SK-N-SH (cell line): ENCODE measurements at regions not wholly inside any gene's neighbourhood (a gene's known extent, or its start where the extent isn't known, plus 50 kb on each side); places are given as distances from the start of the nearest gene placed in this dataset.

Experiments
- CTCF ChIA-PET: fragments of 300-600, 350-600 bp; formaldehyde crosslinking; extraction: SDS; loops from one replicate; lab custom pipeline; 2021; lab: Yijun Ruan, JAX
- POLR2A ChIA-PET: fragments of 350-600 bp; sonication (Branson Sonifier 250); formaldehyde crosslinking; extraction: SDS; loops from one replicate; lab custom pipeline; 2020; ENCODE audit warnings: antibody characterized with exemption, inconsistent platforms; lab: Yijun Ruan, JAX
- DNase-seq: peaks from one replicate; pipeline ENCODE4 v3.0.0; 2012
- H2AFZ ChIP-seq: fragments of 200-600 bp; sonication (generic); 2 replicates; pipeline ENCODE4 v1.8.1; 2016; ENCODE audit warnings: antibody characterized with exemption, mild to moderate bottlenecking, low read depth
- H3F3A ChIP-seq: fragments of 200-600 bp; sonication (generic); replicated peaks from 2 replicates; pipeline ENCODE3; 2016; ENCODE audit warnings: antibody characterized with exemption, mild to moderate bottlenecking; ENCODE audit not compliant: insufficient read depth
- H3K27ac ChIP-seq, 2 experiments: fragments of 200-500 bp in 1 of 2; fragments of 200-600 bp in 1 of 2; sonication (Bioruptor generic) in 1 of 2; sonication (generic), shearing (Covaris generic) in 1 of 2; 2 replicates each; pipeline versions ENCODE4 v1.5.1 to v1.6.1; 2014 to 2016; ENCODE audit warnings: low read depth in 2 of 2, inconsistent platforms in 1 of 2, low read length in 1 of 2, mild to moderate bottlenecking in 1 of 2, mixed read lengths in 1 of 2
- H3K27me3 ChIP-seq: fragments of 200-600 bp; sonication (generic), shearing (Covaris generic); 2 replicates; pipeline ENCODE4 v1.6.1; 2016; ENCODE audit warnings: mixed run types; ENCODE audit not compliant: insufficient read depth
- H3K36me3 ChIP-seq, 2 experiments: fragments of 200-500 bp in 1 of 2; fragments of 200-600 bp in 1 of 2; sonication (Bioruptor generic) in 1 of 2; sonication (generic) in 1 of 2; replicated peaks in 1 of 2; 2 replicates each; pipeline versions ENCODE3 to v1.5.1; 2014 to 2016; ENCODE audit warnings: low read length in 1 of 2, mild to moderate bottlenecking in 1 of 2; ENCODE audit not compliant: insufficient read depth in 2 of 2, control insufficient read depth in 1 of 2
- H3K4me1 ChIP-seq, 2 experiments: fragments of 200-500 bp in 1 of 2; fragments of 200-600 bp in 1 of 2; sonication (Bioruptor generic) in 1 of 2; sonication (generic), shearing (Covaris generic) in 1 of 2; 2 replicates each; pipeline versions ENCODE4 v1.5.1 to v1.6.1; 2014 to 2016; ENCODE audit warnings: low read depth in 1 of 2, low read length in 1 of 2, mixed run types in 1 of 2; ENCODE audit not compliant: insufficient read depth in 2 of 2, control insufficient read depth in 1 of 2
- H3K4me2 ChIP-seq: fragments of 200-600 bp; sonication (generic), shearing (Covaris generic); 2 replicates; pipeline ENCODE4 v1.6.1; 2017; ENCODE audit warnings: mixed run types
- H3K4me3 ChIP-seq, 2 experiments: fragments of 200-500 bp in 1 of 2; fragments of 200-600 bp in 1 of 2; sonication (Bioruptor generic) in 1 of 2; sonication (generic), shearing (Covaris generic) in 1 of 2; 2 replicates each; pipeline versions ENCODE4 v1.5.1 to v1.8.1; 2014 to 2016; ENCODE audit warnings: low read depth in 2 of 2, inconsistent platforms in 1 of 2, low read length in 1 of 2, mild to moderate bottlenecking in 1 of 2, mixed read lengths in 1 of 2, moderate library complexity in 1 of 2
- H3K79me2 ChIP-seq: fragments of 200-600 bp; sonication (generic); 2 replicates; pipeline ENCODE4 v1.8.1; 2017; ENCODE audit warnings: mild to moderate bottlenecking; ENCODE audit not compliant: insufficient read depth
- H3K9ac ChIP-seq: fragments of 200-600 bp; sonication (generic); 2 replicates; pipeline ENCODE4 v1.6.1; 2017; ENCODE audit warnings: mixed run types
- H3K9me2 ChIP-seq: fragments of 200-600 bp; sonication (generic); 2 replicates; pipeline ENCODE4 v1.6.1; 2017; ENCODE audit warnings: mixed run types
- H3K9me3 ChIP-seq: fragments of 200-600 bp; sonication (generic); 2 replicates; pipeline ENCODE4 v1.6.1; 2017; ENCODE audit warnings: mixed run types, mild to moderate bottlenecking, moderate library complexity
- H4K20me1 ChIP-seq: fragments of 200-600 bp; sonication (generic); 2 replicates; pipeline ENCODE4 v1.6.1; 2017; ENCODE audit warnings: mild to moderate bottlenecking, mixed run types; ENCODE audit not compliant: insufficient read depth
- CHD2 ChIP-seq: fragments of 150-350 bp; IDR thresholded peaks from 2 replicates; pipeline ENCODE4 v1.6.1; 2018; ENCODE audit warnings: low read length; ENCODE audit not compliant: partially characterized antibody
- EP300 ChIP-seq, 2 experiments: IDR thresholded peaks; 2 replicates each; pipeline versions ENCODE4 v1.4.0 to v1.6.1; 2012; ENCODE audit warnings: borderline replicate concordance in 1 of 2, low read depth in 1 of 2, low read length in 1 of 2
- EZH2phosphoT487 ChIP-seq: fragments of 200-600 bp; sonication (generic); IDR thresholded peaks from 2 replicates; pipeline ENCODE4 v1.6.1; 2017; ENCODE audit warnings: low read depth, mixed run types, mild to moderate bottlenecking, antibody characterized with exemption, moderate library complexity, borderline replicate concordance
- GATA2 ChIP-seq: sonication (generic); formaldehyde crosslinking; IDR thresholded peaks from 2 replicates; pipeline ENCODE4 v1.5.0; 2020; ENCODE audit warnings: mild to moderate bottlenecking, missing genetic modification reagents
- IRF3 ChIP-seq: fragments of 150-350 bp; IDR thresholded peaks from 2 replicates; pipeline ENCODE4 v1.6.1; 2016; ENCODE audit warnings: mild to moderate bottlenecking, low read depth, low read length
- MEF2A ChIP-seq: IDR thresholded peaks from 2 replicates; pipeline ENCODE4 v1.4.0; 2012; ENCODE audit warnings: low read depth, borderline replicate concordance
- NRF1 ChIP-seq: IDR thresholded peaks from 2 replicates; pipeline ENCODE4 v1.6.1; 2012; ENCODE audit warnings: low read depth, mild to moderate bottlenecking, low read length
- PBX3 ChIP-seq: IDR thresholded peaks from 2 replicates; pipeline ENCODE4; 2012
- POLR2AphosphoS5 ChIP-seq: IDR thresholded peaks from 2 replicates; pipeline ENCODE4 v1.6.1; 2012; ENCODE audit warnings: low read depth, low read length
- RAD21 ChIP-seq: IDR thresholded peaks from 2 replicates; pipeline ENCODE4 v1.6.1; 2012; ENCODE audit warnings: mild to moderate bottlenecking, low read length
- RCOR1 ChIP-seq: fragments of 150-350 bp; IDR thresholded peaks from 2 replicates; pipeline ENCODE4 v1.6.1; 2017; ENCODE audit warnings: antibody characterized with exemption, low read length
- RFX5 ChIP-seq: IDR thresholded peaks from 2 replicates; pipeline ENCODE4 v1.6.1; 2012; ENCODE audit warnings: mild to moderate bottlenecking, improper control_type of control experiment, low read length
- TAF1 ChIP-seq: IDR thresholded peaks from 2 replicates; pipeline ENCODE4 v1.6.1; 2012; ENCODE audit warnings: low read depth, mild to moderate bottlenecking, low read length, moderate library complexity, borderline replicate concordance
- TEAD4 ChIP-seq: IDR thresholded peaks from 2 replicates; pipeline ENCODE4 v1.4.0; 2012; ENCODE audit warnings: mild to moderate bottlenecking, borderline replicate concordance; ENCODE audit not compliant: insufficient read depth
- ZBTB33 ChIP-seq: IDR thresholded peaks from 2 replicates; pipeline ENCODE4 v1.4.0; 2012; ENCODE audit warnings: low read depth, borderline replicate concordance
- WGBS: methylation state at CpG from one replicate; pipeline ENCODE4 v1.1.6; 2017; ENCODE audit warnings: low lambda C conversion rate; 5-methylcytosine and 5-hydroxymethylcytosine counted together
- TF ChIP-seq, protein P1 (sequence below): fragments of 150-350 bp; IDR thresholded peaks from 2 replicates; pipeline ENCODE4 v1.6.1; 2017; ENCODE audit warnings: antibody characterized with exemption, low read length, low read depth, borderline replicate concordance
- TF ChIP-seq, protein P2 (sequence below): IDR thresholded peaks from 2 replicates; pipeline ENCODE4 v1.4.0; 2012; ENCODE audit warnings: low read depth
- TF ChIP-seq, protein P3 (sequence below): IDR thresholded peaks from 2 replicates; pipeline ENCODE4 v1.4.0; 2012; ENCODE audit warnings: low read depth, borderline replicate concordance
- TF ChIP-seq, protein P4 (sequence below): IDR thresholded peaks from 2 replicates; pipeline ENCODE4 v1.6.1; 2012; ENCODE audit warnings: mild to moderate bottlenecking, low read depth, low read length, moderate library complexity

GRCh38 chr20:52890130-52890529 lies 82.0 kb upstream of the TSHZ2 start (continued):
- TF ChIP-seq PBX3 (no peak), TAF1 (no peak), EP300 (IDR thresholded peaks at IDR 0.05; ENCODE audit: borderline replicate concordance in 1 of 2, low read depth in 1 of 2, low read length in 1 of 2) (no peak), GATA2 (CRISPR knock-in tag) (no peak), RCOR1 (no peak), POLR2AphosphoS5 (no peak), IRF3 (no peak), ZBTB33 (no peak)
- TF ChIP-seq, protein P1, sequence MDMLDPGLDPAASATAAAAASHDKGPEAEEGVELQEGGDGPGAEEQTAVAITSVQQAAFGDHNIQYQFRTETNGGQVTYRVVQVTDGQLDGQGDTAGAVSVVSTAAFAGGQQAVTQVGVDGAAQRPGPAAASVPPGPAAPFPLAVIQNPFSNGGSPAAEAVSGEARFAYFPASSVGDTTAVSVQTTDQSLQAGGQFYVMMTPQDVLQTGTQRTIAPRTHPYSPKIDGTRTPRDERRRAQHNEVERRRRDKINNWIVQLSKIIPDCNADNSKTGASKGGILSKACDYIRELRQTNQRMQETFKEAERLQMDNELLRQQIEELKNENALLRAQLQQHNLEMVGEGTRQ = no peak

- Histone ChIP-seq H3F3A (no peaks in the 10 kb centered on the region), H3K36me3 (no peaks in the 10 kb centered on the region), H3K4me3 (no peak overlapping the region), H3K9me3 (no peaks in the 10 kb centered on the region), H3K79me2 (no peaks in the 10 kb centered on the region), H3K9ac (no peak overlapping the region), H3K9me2 (0 out of 2 replicates have a peak, but pooled peaks cover 2% of the 10 kb centered on the region), H3K27ac (no peak overlapping the region), H4K20me1 (no peaks in the 10 kb centered on the region), H3K4me2 (no peak overlapping the region), H2AFZ (no peak overlapping the region), H3K27me3 (no peaks in the 10 kb centered on the region), H3K4me1 (no peaks in the 10 kb centered on the region)
- CTCF ChIA-PET = no interaction called here
- 49% methylated on average over 4 of the region's 4 CpGs for WGBS
- no peak for DNase-seq
- POLR2A ChIA-PET = no interaction called here
- TF ChIP-seq TAF1 (no peak), CHD2 (no peak), EP300 (IDR thresholded peaks at IDR 0.05; ENCODE audit: borderline replicate concordance in 1 of 2, low read depth in 1 of 2, low read length in 1 of 2) (no peak), NRF1 (no peak), RFX5 (no peak), MEF2A (no peak), EZH2phosphoT487 (no peak), RAD21 (no peak), TEAD4 (no peak)
- TF ChIP-seq, protein P2, sequence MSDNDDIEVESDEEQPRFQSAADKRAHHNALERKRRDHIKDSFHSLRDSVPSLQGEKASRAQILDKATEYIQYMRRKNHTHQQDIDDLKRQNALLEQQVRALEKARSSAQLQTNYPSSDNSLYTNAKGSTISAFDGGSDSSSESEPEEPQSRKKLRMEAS = no peak
- TF ChIP-seq, protein P1 = no peak
- TF ChIP-seq, protein P3, sequence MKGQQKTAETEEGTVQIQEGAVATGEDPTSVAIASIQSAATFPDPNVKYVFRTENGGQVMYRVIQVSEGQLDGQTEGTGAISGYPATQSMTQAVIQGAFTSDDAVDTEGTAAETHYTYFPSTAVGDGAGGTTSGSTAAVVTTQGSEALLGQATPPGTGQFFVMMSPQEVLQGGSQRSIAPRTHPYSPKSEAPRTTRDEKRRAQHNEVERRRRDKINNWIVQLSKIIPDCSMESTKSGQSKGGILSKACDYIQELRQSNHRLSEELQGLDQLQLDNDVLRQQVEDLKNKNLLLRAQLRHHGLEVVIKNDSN = no peak
- TF ChIP-seq, protein P4, sequence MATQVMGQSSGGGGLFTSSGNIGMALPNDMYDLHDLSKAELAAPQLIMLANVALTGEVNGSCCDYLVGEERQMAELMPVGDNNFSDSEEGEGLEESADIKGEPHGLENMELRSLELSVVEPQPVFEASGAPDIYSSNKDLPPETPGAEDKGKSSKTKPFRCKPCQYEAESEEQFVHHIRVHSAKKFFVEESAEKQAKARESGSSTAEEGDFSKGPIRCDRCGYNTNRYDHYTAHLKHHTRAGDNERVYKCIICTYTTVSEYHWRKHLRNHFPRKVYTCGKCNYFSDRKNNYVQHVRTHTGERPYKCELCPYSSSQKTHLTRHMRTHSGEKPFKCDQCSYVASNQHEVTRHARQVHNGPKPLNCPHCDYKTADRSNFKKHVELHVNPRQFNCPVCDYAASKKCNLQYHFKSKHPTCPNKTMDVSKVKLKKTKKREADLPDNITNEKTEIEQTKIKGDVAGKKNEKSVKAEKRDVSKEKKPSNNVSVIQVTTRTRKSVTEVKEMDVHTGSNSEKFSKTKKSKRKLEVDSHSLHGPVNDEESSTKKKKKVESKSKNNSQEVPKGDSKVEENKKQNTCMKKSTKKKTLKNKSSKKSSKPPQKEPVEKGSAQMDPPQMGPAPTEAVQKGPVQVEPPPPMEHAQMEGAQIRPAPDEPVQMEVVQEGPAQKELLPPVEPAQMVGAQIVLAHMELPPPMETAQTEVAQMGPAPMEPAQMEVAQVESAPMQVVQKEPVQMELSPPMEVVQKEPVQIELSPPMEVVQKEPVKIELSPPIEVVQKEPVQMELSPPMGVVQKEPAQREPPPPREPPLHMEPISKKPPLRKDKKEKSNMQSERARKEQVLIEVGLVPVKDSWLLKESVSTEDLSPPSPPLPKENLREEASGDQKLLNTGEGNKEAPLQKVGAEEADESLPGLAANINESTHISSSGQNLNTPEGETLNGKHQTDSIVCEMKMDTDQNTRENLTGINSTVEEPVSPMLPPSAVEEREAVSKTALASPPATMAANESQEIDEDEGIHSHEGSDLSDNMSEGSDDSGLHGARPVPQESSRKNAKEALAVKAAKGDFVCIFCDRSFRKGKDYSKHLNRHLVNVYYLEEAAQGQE = no peak
Measured at GRCh38 chr20:52889225-52889624, 82.9 kb upstream of the TSHZ2 start.
